ENCODE measurements at regions not wholly inside any gene's neighbourhood (a gene's known extent, or its start where the extent isn't known, plus 50 kb on each side); places are given as distances from the start of the nearest gene placed in this dataset.

- H3K4me3 ChIP-seq (ENCODE audit: low read length) = no peak overlapping the region
- H3K36me3 ChIP-seq (ENCODE audit: insufficient read depth, low read length) = no peaks in the 10 kb centered on the region
- H3K9ac ChIP-seq (ENCODE audit: low read length) = no peak overlapping the region
- H3K9me2 ChIP-seq (ENCODE audit: insufficient read depth, low read length) = no peaks in the 10 kb centered on the region
- no peaks in the 10 kb centered on the region for H4K20me1 ChIP-seq (ENCODE audit: insufficient read depth)
- TF ChIP-seq POLR2AphosphoS5 (IDR thresholded peaks at IDR 0.05) = no peak
- no peak for TF ChIP-seq MXI1 (conservative IDR thresholded peaks at IDR 0.05; ENCODE audit: poor library complexity, severe bottlenecking)
- H2AFZ ChIP-seq (ENCODE audit: low read depth, low read length) = no peak overlapping the region
- H3F3A ChIP-seq (ENCODE audit: insufficient read depth, low read length, poor library complexity, severe bottlenecking) = no peaks in the 10 kb centered on the region
- no peak overlapping the region for H3K4me2 ChIP-seq (ENCODE audit: low read length)
- H3K27ac ChIP-seq (ENCODE audit: low read length) = no peak overlapping the region
- H3K9me3 ChIP-seq (ENCODE audit: low read length) = no peaks in the 10 kb centered on the region
- H3K79me2 ChIP-seq (replicated peaks; ENCODE audit: insufficient read depth, low read length) = no peaks in the 10 kb centered on the region
- peaks cover 2% of the 10 kb centered on the region for H3K27me3 ChIP-seq (ENCODE audit: insufficient read depth, low read depth, low read length)
These were observed 157.0 kb upstream of the RBM19 start for GRCh38 chr12:114123108-114123507.

GRCh38 chr12:114122016-114122415 is 155.9 kb upstream of the RBM19 start:
- no peaks in the 10 kb centered on the region for H3K79me2 ChIP-seq (replicated peaks; ENCODE audit: insufficient read depth, low read length)
- H2AFZ ChIP-seq (ENCODE audit: low read depth, low read length) = no peak overlapping the region
- H3F3A ChIP-seq (ENCODE audit: insufficient read depth, low read length, poor library complexity, severe bottlenecking) = no peaks in the 10 kb centered on the region
- H3K36me3 ChIP-seq (ENCODE audit: insufficient read depth, low read length) = no peaks in the 10 kb centered on the region
- no peak overlapping the region for H3K9ac ChIP-seq (ENCODE audit: low read length)
- no peak for TF ChIP-seq TAF1 (IDR thresholded peaks at IDR 0.05; ENCODE audit: low read depth)
- TF ChIP-seq EP300 (conservative IDR thresholded peaks at IDR 0.05; ENCODE audit: poor library complexity, severe bottlenecking) = no peak
- TF ChIP-seq CTCF (IDR thresholded peaks at IDR 0.05; ENCODE audit: poor library complexity, severe bottlenecking) = no peak
- TF ChIP-seq, protein P1, sequence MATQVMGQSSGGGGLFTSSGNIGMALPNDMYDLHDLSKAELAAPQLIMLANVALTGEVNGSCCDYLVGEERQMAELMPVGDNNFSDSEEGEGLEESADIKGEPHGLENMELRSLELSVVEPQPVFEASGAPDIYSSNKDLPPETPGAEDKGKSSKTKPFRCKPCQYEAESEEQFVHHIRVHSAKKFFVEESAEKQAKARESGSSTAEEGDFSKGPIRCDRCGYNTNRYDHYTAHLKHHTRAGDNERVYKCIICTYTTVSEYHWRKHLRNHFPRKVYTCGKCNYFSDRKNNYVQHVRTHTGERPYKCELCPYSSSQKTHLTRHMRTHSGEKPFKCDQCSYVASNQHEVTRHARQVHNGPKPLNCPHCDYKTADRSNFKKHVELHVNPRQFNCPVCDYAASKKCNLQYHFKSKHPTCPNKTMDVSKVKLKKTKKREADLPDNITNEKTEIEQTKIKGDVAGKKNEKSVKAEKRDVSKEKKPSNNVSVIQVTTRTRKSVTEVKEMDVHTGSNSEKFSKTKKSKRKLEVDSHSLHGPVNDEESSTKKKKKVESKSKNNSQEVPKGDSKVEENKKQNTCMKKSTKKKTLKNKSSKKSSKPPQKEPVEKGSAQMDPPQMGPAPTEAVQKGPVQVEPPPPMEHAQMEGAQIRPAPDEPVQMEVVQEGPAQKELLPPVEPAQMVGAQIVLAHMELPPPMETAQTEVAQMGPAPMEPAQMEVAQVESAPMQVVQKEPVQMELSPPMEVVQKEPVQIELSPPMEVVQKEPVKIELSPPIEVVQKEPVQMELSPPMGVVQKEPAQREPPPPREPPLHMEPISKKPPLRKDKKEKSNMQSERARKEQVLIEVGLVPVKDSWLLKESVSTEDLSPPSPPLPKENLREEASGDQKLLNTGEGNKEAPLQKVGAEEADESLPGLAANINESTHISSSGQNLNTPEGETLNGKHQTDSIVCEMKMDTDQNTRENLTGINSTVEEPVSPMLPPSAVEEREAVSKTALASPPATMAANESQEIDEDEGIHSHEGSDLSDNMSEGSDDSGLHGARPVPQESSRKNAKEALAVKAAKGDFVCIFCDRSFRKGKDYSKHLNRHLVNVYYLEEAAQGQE (IDR thresholded peaks at IDR 0.05; ENCODE audit: borderline replicate concordance) = no peak
- no peak for TF ChIP-seq SMC3 (conservative IDR thresholded peaks at IDR 0.05; ENCODE audit: poor library complexity)
- no peak for TF ChIP-seq POLR2AphosphoS5 (IDR thresholded peaks at IDR 0.05)
- TF ChIP-seq RAD21 (conservative IDR thresholded peaks at IDR 0.05) = no peak
- TF ChIP-seq EZH2 (IDR thresholded peaks at IDR 0.05; ENCODE audit: borderline replicate concordance, insufficient read depth, low read length, poor library complexity, severe bottlenecking) = no peak
- TF ChIP-seq MXI1 (conservative IDR thresholded peaks at IDR 0.05; ENCODE audit: poor library complexity, severe bottlenecking) = no peak
- no peaks in the 10 kb centered on the region for H3K9me3 ChIP-seq (ENCODE audit: low read length)
- peaks cover 2% of the 10 kb centered on the region for H3K27me3 ChIP-seq (ENCODE audit: insufficient read depth, low read depth, low read length)
- no peaks in the 10 kb centered on the region for H4K20me1 ChIP-seq (ENCODE audit: insufficient read depth)
- H3K27ac ChIP-seq (ENCODE audit: low read length) = no peak overlapping the region
- H3K9me2 ChIP-seq (ENCODE audit: insufficient read depth, low read length) = no peaks in the 10 kb centered on the region
- H3K4me3 ChIP-seq (ENCODE audit: low read length) = no peak overlapping the region
- no peak overlapping the region for H3K4me2 ChIP-seq (ENCODE audit: low read length)

DNA sequence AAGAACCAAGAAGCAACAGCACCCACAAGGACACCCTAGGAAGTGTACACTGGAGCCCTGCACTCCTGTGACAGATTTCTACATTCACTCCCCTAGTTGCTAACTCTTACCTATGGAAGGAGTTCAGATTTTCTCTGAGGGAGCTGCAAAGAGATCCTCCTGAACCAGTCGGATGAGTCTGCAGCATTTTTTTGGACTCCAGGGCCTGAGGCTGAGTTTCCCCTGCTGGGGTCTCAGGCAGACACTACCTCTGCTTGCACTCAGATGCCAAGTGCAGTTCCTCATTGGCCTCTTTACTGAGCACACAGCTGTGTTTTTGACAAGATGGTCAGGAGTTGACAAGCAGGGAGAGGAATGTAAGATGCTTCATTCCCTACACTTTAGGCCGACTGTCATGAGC is 153.2 kb upstream of the RBM19 start:
- TF ChIP-seq TAF1 (IDR thresholded peaks at IDR 0.05; ENCODE audit: low read depth) (no peak), EP300 (conservative IDR thresholded peaks at IDR 0.05; ENCODE audit: poor library complexity, severe bottlenecking) (no peak), MXI1 (conservative IDR thresholded peaks at IDR 0.05; ENCODE audit: poor library complexity, severe bottlenecking) (no peak), POLR2AphosphoS5 (IDR thresholded peaks at IDR 0.05) (no peak), EZH2 (IDR thresholded peaks at IDR 0.05; ENCODE audit: borderline replicate concordance, insufficient read depth, low read length, poor library complexity, severe bottlenecking) (no peak), CTCF (IDR thresholded peaks at IDR 0.05; ENCODE audit: poor library complexity, severe bottlenecking) (no peak), SMC3 (conservative IDR thresholded peaks at IDR 0.05; ENCODE audit: poor library complexity) (no peak)
- TF ChIP-seq, protein P1 (IDR thresholded peaks at IDR 0.05; ENCODE audit: borderline replicate concordance) = no peak
- peaks cover 2% of the 10 kb centered on the region for H3K27me3 ChIP-seq (ENCODE audit: insufficient read depth, low read depth, low read length)
- H3K79me2 ChIP-seq (replicated peaks; ENCODE audit: insufficient read depth, low read length) = no peaks in the 10 kb centered on the region
- H3K36me3 ChIP-seq (ENCODE audit: insufficient read depth, low read length) = no peaks in the 10 kb centered on the region
- no peak overlapping the region for H3K27ac ChIP-seq (ENCODE audit: low read length)
- H3F3A ChIP-seq (ENCODE audit: insufficient read depth, low read length, poor library complexity, severe bottlenecking) = no peaks in the 10 kb centered on the region
- H3K9ac ChIP-seq (ENCODE audit: low read length) = no peak overlapping the region
- no peaks in the 10 kb centered on the region for H4K20me1 ChIP-seq (ENCODE audit: insufficient read depth)
- H3K4me3 ChIP-seq (ENCODE audit: low read length) = no peak overlapping the region
- H3K9me2 ChIP-seq (ENCODE audit: insufficient read depth, low read length) = no peaks in the 10 kb centered on the region
- no peaks in the 10 kb centered on the region for H3K9me3 ChIP-seq (ENCODE audit: low read length)
- no peak overlapping the region for H3K4me2 ChIP-seq (ENCODE audit: low read length)
- no peak overlapping the region for H2AFZ ChIP-seq (ENCODE audit: low read depth, low read length)

All from neural cell (in vitro differentiated cells).